Mesenchymal stem cell (in vitro differentiated cells and primary cell): ENCODE measurements at regions not wholly inside any gene's neighbourhood (a gene's known extent, or its start where the extent isn't known, plus 50 kb on each side); places are given as distances from the start of the nearest gene placed in this dataset.

Experiments used
- DNase-seq: peaks from one replicate; pipeline ENCODE4 v3.0.0-alpha.2; 2013
- H2AFZ ChIP-seq: one replicate; pipeline ENCODE4 v1.6.1; 2013; ENCODE audit warnings: low read depth, mild to moderate bottlenecking, control low read depth, inconsistent platforms, low read length, moderate library complexity
- H2AK5ac ChIP-seq: 2 replicates; pipeline ENCODE4 v1.6.1; 2013; ENCODE audit warnings: low read length, moderate library complexity, mild to moderate bottlenecking, inconsistent platforms; ENCODE audit not compliant: severe bottlenecking
- H2BK120ac ChIP-seq: one replicate; pipeline ENCODE4 v1.6.1; 2013; ENCODE audit warnings: low read depth, mild to moderate bottlenecking, inconsistent platforms, low read length, moderate library complexity
- H2BK12ac ChIP-seq, 2 experiments: one replicate each; pipeline ENCODE4 v1.6.1; 2013; ENCODE audit warnings: inconsistent platforms in 2 of 2, low read length in 2 of 2, mild to moderate bottlenecking in 2 of 2, moderate library complexity in 2 of 2, control low read depth in 1 of 2
- H2BK15ac ChIP-seq: one replicate; pipeline ENCODE4 v1.6.1; 2013; ENCODE audit warnings: mild to moderate bottlenecking, low read depth, inconsistent platforms; ENCODE audit not compliant: poor library complexity, severe bottlenecking
- H2BK5ac ChIP-seq: 2 replicates; pipeline ENCODE4 v1.6.1; 2013; ENCODE audit warnings: low read depth, mild to moderate bottlenecking, low read length, control low read depth, inconsistent platforms; ENCODE audit not compliant: poor library complexity, severe bottlenecking
- H3K14ac ChIP-seq, 2 experiments: one replicate each; pipeline ENCODE4 v1.6.1; 2013; ENCODE audit warnings: inconsistent platforms in 2 of 2, low read length in 2 of 2, control low read depth in 1 of 2, mild to moderate bottlenecking in 1 of 2, moderate library complexity in 1 of 2
- H3K18ac ChIP-seq, 2 experiments: one replicate each; pipeline ENCODE4 v1.6.1; 2013; ENCODE audit warnings: inconsistent platforms in 2 of 2, low read length in 2 of 2, control low read depth in 1 of 2, low read depth in 1 of 2, mild to moderate bottlenecking in 1 of 2
- H3K23ac ChIP-seq, 2 experiments: one replicate each; pipeline ENCODE4 v1.6.1; 2013; ENCODE audit warnings: inconsistent platforms in 2 of 2, low read length in 2 of 2, mild to moderate bottlenecking in 2 of 2, moderate library complexity in 2 of 2, control low read depth in 1 of 2
- H3K27ac ChIP-seq: 2 replicates; pipeline ENCODE4 v1.5.1; 2013; ENCODE audit warnings: mild to moderate bottlenecking, moderate library complexity, low read length, control low read depth, inconsistent platforms; ENCODE audit not compliant: poor library complexity, severe bottlenecking
- H3K27me3 ChIP-seq, 2 experiments: 2 replicates each; pipeline versions ENCODE4 v1.6.1 to v1.7.0; 2013; ENCODE audit warnings: low read length in 2 of 2, mild to moderate bottlenecking in 2 of 2, moderate library complexity in 2 of 2, control low read depth in 1 of 2, inconsistent platforms in 1 of 2; ENCODE audit not compliant: control insufficient read depth in 1 of 2, insufficient read depth in 1 of 2
- H3K36me3 ChIP-seq, 2 experiments: 2 replicates each; pipeline versions ENCODE4 v1.6.1 to v1.7.0; 2013; ENCODE audit warnings: low read length in 2 of 2, control low read depth in 1 of 2, inconsistent platforms in 1 of 2, low read depth in 1 of 2, mild to moderate bottlenecking in 1 of 2; ENCODE audit not compliant: insufficient read depth in 2 of 2, control insufficient read depth in 1 of 2
- H3K4ac ChIP-seq, 2 experiments: one replicate each; pipeline ENCODE4 v1.6.1; 2013; ENCODE audit warnings: inconsistent platforms in 2 of 2, low read length in 2 of 2, mild to moderate bottlenecking in 2 of 2, moderate library complexity in 2 of 2, control low read depth in 1 of 2, low read depth in 1 of 2
- H3K4me1 ChIP-seq: 2 replicates; pipeline ENCODE4 v1.6.1; 2013; ENCODE audit warnings: low read depth, low read length, control low read depth; ENCODE audit not compliant: control insufficient read depth, insufficient read depth
- H3K4me2 ChIP-seq: 2 replicates; pipeline ENCODE4 v1.6.1; 2013; ENCODE audit warnings: low read length, mild to moderate bottlenecking, inconsistent platforms; ENCODE audit not compliant: poor library complexity, severe bottlenecking
- H3K4me3 ChIP-seq, 2 experiments: 2 replicates each; pipeline versions ENCODE4 v1.5.1 to v1.7.0; 2013; ENCODE audit warnings: low read length in 2 of 2, mild to moderate bottlenecking in 2 of 2, control low read depth in 1 of 2, low read depth in 1 of 2; ENCODE audit not compliant: insufficient read depth in 1 of 2
- H3K79me1 ChIP-seq: replicated peaks from 2 replicates; pipeline ENCODE4 v1.6.1; 2013; ENCODE audit warnings: mild to moderate bottlenecking, control low read depth, low read length, inconsistent platforms; ENCODE audit not compliant: poor library complexity, severe bottlenecking
- H3K9ac ChIP-seq: 2 replicates; pipeline ENCODE4 v1.7.0; 2013; ENCODE audit warnings: mild to moderate bottlenecking, low read length, moderate library complexity
- H3K9me3 ChIP-seq: 2 replicates; pipeline ENCODE4 v1.7.0; 2013; ENCODE audit warnings: mild to moderate bottlenecking, low read length; ENCODE audit not compliant: control insufficient read depth
- H4K8ac ChIP-seq: one replicate; pipeline ENCODE4 v1.6.1; 2013; ENCODE audit warnings: inconsistent platforms, mild to moderate bottlenecking, low read length, moderate library complexity
- H4K91ac ChIP-seq: one replicate; pipeline ENCODE4 v1.6.1; 2013; ENCODE audit warnings: mild to moderate bottlenecking, low read length, inconsistent platforms
- WGBS: methylation state at CpG from one replicate; pipeline ENCODE4 v1.1.7; 2013; ENCODE audit warnings: mixed read lengths; 5-methylcytosine and 5-hydroxymethylcytosine counted together

- no peak overlapping the region for H2AK5ac ChIP-seq
- H3K4me2 ChIP-seq: no peak overlapping the region
- H3K79me1 ChIP-seq: no peaks in the 10 kb centered on the region
- no peak overlapping the region for H3K14ac ChIP-seq
- no peaks in the 10 kb centered on the region for H3K9me3 ChIP-seq
- WGBS: 78% methylated on average over 20 of the region's 20 CpGs
- no peak overlapping the region for H2BK5ac ChIP-seq
- H3K23ac ChIP-seq: no peak overlapping the region
- H2BK12ac ChIP-seq: no peak overlapping the region
- no peak overlapping the region for H2BK120ac ChIP-seq
- H3K4ac ChIP-seq: no peak overlapping the region
- H3K9ac ChIP-seq: no peak overlapping the region
- no peaks in the 10 kb centered on the region for H3K4me1 ChIP-seq
- H4K8ac ChIP-seq: no peak overlapping the region
- H3K4me3 ChIP-seq: no peak overlapping the region
- peaks cover 0 to 49% of the 10 kb centered on the region in 2 experiments for H3K27me3 ChIP-seq
- no peak for DNase-seq
- H3K36me3 ChIP-seq: no peaks in the 10 kb centered on the region
- H4K91ac ChIP-seq: no peak overlapping the region
- H3K27ac ChIP-seq: no peak overlapping the region
- H2BK15ac ChIP-seq: no peak overlapping the region
- no peak overlapping the region for H2AFZ ChIP-seq
- H3K18ac ChIP-seq: no peak overlapping the region
Measured at GRCh38 chr14:104382361-104383087, 197.0 kb upstream of the C14orf180 start.

- H3K4me1 ChIP-seq: no peaks in the 10 kb centered on the region
- H4K91ac ChIP-seq: no peak overlapping the region
- H4K8ac ChIP-seq: no peak overlapping the region
- H3K23ac ChIP-seq: no peak overlapping the region
- no peaks in the 10 kb centered on the region for H3K9me3 ChIP-seq
- H3K4me3 ChIP-seq: no peak overlapping the region
- no peak overlapping the region for H2AFZ ChIP-seq
- H3K27me3 ChIP-seq: peaks cover 0 to 43% of the 10 kb centered on the region in 2 experiments
- H2BK15ac ChIP-seq: no peak overlapping the region
- 74% methylated on average over 24 of the region's 26 CpGs for WGBS
- no peak overlapping the region for H2BK12ac ChIP-seq
- no peak overlapping the region for H3K14ac ChIP-seq
- H2BK5ac ChIP-seq: no peak overlapping the region
- H3K27ac ChIP-seq: no peak overlapping the region
- no peak for DNase-seq
- H3K79me1 ChIP-seq: no peaks in the 10 kb centered on the region
- no peak overlapping the region for H2BK120ac ChIP-seq
- no peak overlapping the region for H3K9ac ChIP-seq
- no peak overlapping the region for H3K18ac ChIP-seq
- H3K36me3 ChIP-seq: no peaks in the 10 kb centered on the region
- no peak overlapping the region for H2AK5ac ChIP-seq
- H3K4me2 ChIP-seq: no peak overlapping the region
- no peak overlapping the region for H3K4ac ChIP-seq
Measured at GRCh38 chr14:104383088-104383995, 196.2 kb upstream of the C14orf180 start.

GRCh38 chr14:104383996-104384775, 195.4 kb upstream of the C14orf180 start:
- Histone ChIP-seq H3K9me3 (no peaks in the 10 kb centered on the region), H3K14ac (no peak overlapping the region), H2BK15ac (no peak overlapping the region), H3K27ac (no peak overlapping the region), H4K8ac (no peak overlapping the region), H3K4me3 (no peak overlapping the region), H2AK5ac (no peak overlapping the region), H2AFZ (no peak overlapping the region), H2BK5ac (no peak overlapping the region), H3K23ac (no peak overlapping the region), H3K36me3 (no peaks in the 10 kb centered on the region), H4K91ac (no peak overlapping the region), H2BK120ac (no peak overlapping the region), H3K9ac (no peak overlapping the region), H3K27me3 (peaks cover 0 to 36% of the 10 kb centered on the region in 2 experiments), H2BK12ac (no peak overlapping the region), H3K79me1 (no peaks in the 10 kb centered on the region), H3K4ac (no peak overlapping the region), H3K4me2 (no peak overlapping the region), H3K4me1 (no peaks in the 10 kb centered on the region), H3K18ac (no peak overlapping the region)
- WGBS: 75% methylated on average over 19 of the region's 19 CpGs
- DNase-seq: no peak

GRCh38 chr14:104384776-104385071, 194.8 kb upstream of the C14orf180 start:
- no peak overlapping the region for H2BK15ac ChIP-seq
- H3K36me3 ChIP-seq: no peaks in the 10 kb centered on the region
- H2AK5ac ChIP-seq: no peak overlapping the region
- H3K18ac ChIP-seq: no peak overlapping the region
- H3K79me1 ChIP-seq: no peaks in the 10 kb centered on the region
- H3K14ac ChIP-seq: no peak overlapping the region
- H2BK12ac ChIP-seq: no peak overlapping the region
- H3K23ac ChIP-seq: no peak overlapping the region
- H3K9me3 ChIP-seq: no peaks in the 10 kb centered on the region
- H3K4ac ChIP-seq: no peak overlapping the region
- H4K8ac ChIP-seq: no peak overlapping the region
- no peak overlapping the region for H3K4me2 ChIP-seq
- H3K27ac ChIP-seq: no peak overlapping the region
- no peaks in the 10 kb centered on the region for H3K4me1 ChIP-seq
- H4K91ac ChIP-seq: no peak overlapping the region
- no peak overlapping the region for H3K9ac ChIP-seq
- peaks cover 0 to 31% of the 10 kb centered on the region in 2 experiments for H3K27me3 ChIP-seq
- H3K4me3 ChIP-seq: no peak overlapping the region
- DNase-seq: no peak
- WGBS: 47% methylated on average over 6 of the region's 6 CpGs
- H2BK120ac ChIP-seq: no peak overlapping the region
- no peak overlapping the region for H2AFZ ChIP-seq
- H2BK5ac ChIP-seq: no peak overlapping the region
